ENCODE measurements at regions not wholly inside any gene's neighbourhood (a gene's known extent, or its start where the extent isn't known, plus 50 kb on each side); places are given as distances from the start of the nearest gene placed in this dataset.

DNA sequence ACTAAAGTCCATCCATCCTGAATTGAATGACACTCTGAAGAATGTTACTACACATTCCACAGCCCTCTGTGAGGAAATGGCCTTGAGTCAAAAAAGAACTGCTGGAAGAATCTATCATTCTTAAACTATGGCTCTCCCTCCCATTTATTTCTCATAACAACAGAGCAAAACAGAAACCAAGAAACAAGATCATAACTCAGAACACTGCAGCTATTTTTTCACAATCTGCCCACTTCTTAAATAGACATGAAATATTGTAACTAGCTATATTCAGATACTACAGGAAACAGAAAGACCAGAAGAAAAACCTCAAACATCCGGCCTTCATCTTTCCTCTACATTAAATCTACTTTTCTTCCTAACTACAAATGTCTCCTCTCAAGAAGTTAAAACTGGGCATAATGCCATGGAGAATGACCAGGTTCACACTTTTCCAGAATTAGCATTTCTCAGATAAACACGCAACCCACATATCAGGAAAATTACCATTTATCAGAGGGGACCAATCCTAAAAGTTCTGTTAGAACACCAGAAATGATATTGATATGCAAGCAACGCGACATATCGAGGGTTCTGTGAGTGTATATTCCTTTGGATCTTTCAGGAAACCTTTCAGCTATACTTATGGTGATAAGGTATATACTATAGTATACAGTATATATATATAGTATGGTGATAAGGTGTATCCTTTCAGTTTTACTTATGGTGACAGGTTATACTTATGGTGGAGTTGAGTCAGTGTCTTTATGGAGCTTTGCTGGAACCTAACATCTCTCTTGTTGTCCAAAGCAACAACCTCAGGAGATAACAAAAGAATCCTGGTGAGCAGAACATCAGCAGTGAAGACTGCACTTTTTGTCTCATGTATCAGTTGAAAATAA lies 60.4 kb upstream of the IRF2 start:
- TF ChIP-seq, protein P1, sequence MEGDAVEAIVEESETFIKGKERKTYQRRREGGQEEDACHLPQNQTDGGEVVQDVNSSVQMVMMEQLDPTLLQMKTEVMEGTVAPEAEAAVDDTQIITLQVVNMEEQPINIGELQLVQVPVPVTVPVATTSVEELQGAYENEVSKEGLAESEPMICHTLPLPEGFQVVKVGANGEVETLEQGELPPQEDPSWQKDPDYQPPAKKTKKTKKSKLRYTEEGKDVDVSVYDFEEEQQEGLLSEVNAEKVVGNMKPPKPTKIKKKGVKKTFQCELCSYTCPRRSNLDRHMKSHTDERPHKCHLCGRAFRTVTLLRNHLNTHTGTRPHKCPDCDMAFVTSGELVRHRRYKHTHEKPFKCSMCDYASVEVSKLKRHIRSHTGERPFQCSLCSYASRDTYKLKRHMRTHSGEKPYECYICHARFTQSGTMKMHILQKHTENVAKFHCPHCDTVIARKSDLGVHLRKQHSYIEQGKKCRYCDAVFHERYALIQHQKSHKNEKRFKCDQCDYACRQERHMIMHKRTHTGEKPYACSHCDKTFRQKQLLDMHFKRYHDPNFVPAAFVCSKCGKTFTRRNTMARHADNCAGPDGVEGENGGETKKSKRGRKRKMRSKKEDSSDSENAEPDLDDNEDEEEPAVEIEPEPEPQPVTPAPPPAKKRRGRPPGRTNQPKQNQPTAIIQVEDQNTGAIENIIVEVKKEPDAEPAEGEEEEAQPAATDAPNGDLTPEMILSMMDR (conservative IDR thresholded peaks at IDR 0.05), result no peak
- no peak for TF ChIP-seq ZFX (IDR thresholded peaks at IDR 0.05)
